ENCODE measurements at regions not wholly inside any gene's neighbourhood (a gene's known extent, or its start where the extent isn't known, plus 50 kb on each side); places are given as distances from the start of the nearest gene placed in this dataset.

GRCh38 chr9:38158628-38159027, 89.6 kb upstream of the SHB start:
- no peak for DNase-seq
- in situ Hi-C loops (cut with MboI; ENCODE audit: low pct_unique_long_range_greater_than_20kb, low sequenced_read_pairs) = loop anchor here (25.0 kb wide), 1 partner anchor 129 kb away; no protein-coding TSS in a partner anchor

- in situ Hi-C loops (cut with MboI; ENCODE audit: low pct_unique_long_range_greater_than_20kb, low sequenced_read_pairs) = loop anchor here (25.0 kb wide), 1 partner anchor 130 kb away; no protein-coding TSS in a partner anchor
- no peak for DNase-seq
Observed at GRCh38 chr9:38157711-38158110, 88.7 kb upstream of the SHB start.

- no peak for DNase-seq
- in situ Hi-C loops (cut with MboI; ENCODE audit: low pct_unique_long_range_greater_than_20kb, low sequenced_read_pairs) = loop anchor here (25.0 kb wide), 1 partner anchor 133 kb away; no protein-coding TSS in a partner anchor
Observed at GRCh38 chr9:38154501-38155421, 85.7 kb upstream of the SHB start.

GRCh38 chr9:38153910-38154291, 84.9 kb upstream of the SHB start:
- in situ Hi-C loops (cut with MboI; ENCODE audit: low pct_unique_long_range_greater_than_20kb, low sequenced_read_pairs) = loop anchor here (25.0 kb wide), 1 partner anchor 133 kb away; no protein-coding TSS in a partner anchor
- no peak for DNase-seq

- in situ Hi-C loops (cut with MboI; ENCODE audit: low pct_unique_long_range_greater_than_20kb, low sequenced_read_pairs) = loop anchor here (25.0 kb wide), 1 partner anchor 134 kb away; no protein-coding TSS in a partner anchor
- DNase-seq = no peak
Observed at GRCh38 chr9:38153152-38153909, 84.3 kb upstream of the SHB start.

- DNase-seq = no peak
- in situ Hi-C loops (cut with MboI; ENCODE audit: low pct_unique_long_range_greater_than_20kb, low sequenced_read_pairs) = loop anchor here (25.0 kb wide), 1 partner anchor 138 kb away; no protein-coding TSS in a partner anchor
Observed at GRCh38 chr9:38149647-38150046, 80.6 kb upstream of the SHB start.

- no peak for DNase-seq
- in situ Hi-C loops (cut with MboI; ENCODE audit: low pct_unique_long_range_greater_than_20kb, low sequenced_read_pairs) = no loop called here
Observed at GRCh38 chr9:38146844-38147243, 77.8 kb upstream of the SHB start.

- in situ Hi-C loops (cut with MboI; ENCODE audit: low pct_unique_long_range_greater_than_20kb, low sequenced_read_pairs) = no loop called here
- no peak for DNase-seq
Observed at GRCh38 chr9:38145526-38146053, 76.6 kb upstream of the SHB start.

- DNase-seq = no peak
- in situ Hi-C loops (cut with MboI; ENCODE audit: low pct_unique_long_range_greater_than_20kb, low sequenced_read_pairs) = no loop called here
Observed at GRCh38 chr9:38144421-38144820, 75.4 kb upstream of the SHB start.

- DNase-seq = no peak
Observed at GRCh38 chr9:38141746-38142591, 72.9 kb upstream of the SHB start.

GRCh38 chr9:38138276-38138675, 69.2 kb upstream of the SHB start:
- in situ Hi-C loops (cut with MboI; ENCODE audit: low pct_unique_long_range_greater_than_20kb, low sequenced_read_pairs) = no loop called here
- DNase-seq = no peak

More at GRCh38 chr9:38141746-38142591, 72.9 kb upstream of the SHB start:
- in situ Hi-C loops (cut with MboI; ENCODE audit: low pct_unique_long_range_greater_than_20kb, low sequenced_read_pairs) = no loop called here

- in situ Hi-C loops (cut with MboI; ENCODE audit: low pct_unique_long_range_greater_than_20kb, low sequenced_read_pairs) = no loop called here
- no peak for DNase-seq
Observed at GRCh38 chr9:38137342-38137741, 68.3 kb upstream of the SHB start.

GRCh38 chr9:38136386-38136785, 67.4 kb upstream of the SHB start:
- DNase-seq = no peak
- in situ Hi-C loops (cut with MboI; ENCODE audit: low pct_unique_long_range_greater_than_20kb, low sequenced_read_pairs) = no loop called here

- in situ Hi-C loops (cut with MboI; ENCODE audit: low pct_unique_long_range_greater_than_20kb, low sequenced_read_pairs) = no loop called here
- no peak for DNase-seq
Observed at GRCh38 chr9:38134611-38135237, 65.7 kb upstream of the SHB start.

GRCh38 chr9:38133595-38133994, 64.6 kb upstream of the SHB start:
- in situ Hi-C loops (cut with MboI; ENCODE audit: low pct_unique_long_range_greater_than_20kb, low sequenced_read_pairs) = no loop called here

GRCh38 chr9:38132956-38133355, 63.9 kb upstream of the SHB start:
- DNase-seq = no peak
- in situ Hi-C loops (cut with MboI; ENCODE audit: low pct_unique_long_range_greater_than_20kb, low sequenced_read_pairs) = no loop called here

More at GRCh38 chr9:38133595-38133994, 64.6 kb upstream of the SHB start:
- no peak for DNase-seq

GRCh38 chr9:38131729-38132128, 62.7 kb upstream of the SHB start:
- in situ Hi-C loops (cut with MboI; ENCODE audit: low pct_unique_long_range_greater_than_20kb, low sequenced_read_pairs) = no loop called here
- no peak for DNase-seq

GRCh38 chr9:38130724-38131123, 61.7 kb upstream of the SHB start:
- in situ Hi-C loops (cut with MboI; ENCODE audit: low pct_unique_long_range_greater_than_20kb, low sequenced_read_pairs) = no loop called here
- DNase-seq = no peak
